Aorta (tissue), 5 donors: ENCODE measurements at regions not wholly inside any gene's neighbourhood (a gene's known extent, or its start where the extent isn't known, plus 50 kb on each side); places are given as distances from the start of the nearest gene placed in this dataset.
"Not testable (repeated sequence)": the region's sequence is repeated elsewhere in the genome, so short reads cannot be mapped to it uniquely, and the experiment has no call there.

Experiments
- ATAC-seq: fragments of 200-7000 bp; cut with Tn5 transposase; one replicate; pipeline ENCODE4 v1.9.1; 2022; ENCODE audit warnings: moderate library complexity; ENCODE audit not compliant: low FRiP score
- DNase-seq, 2 donors: peaks; one replicate each; pipeline ENCODE4 v3.0.0-alpha.2; 2020
- H3K27ac ChIP-seq, 2 donors: one replicate each; pipeline ENCODE4 v1.5.1; 2013; ENCODE audit warnings: low read length in 2 of 2, mild to moderate bottlenecking in 2 of 2, moderate library complexity in 2 of 2, control low read depth in 1 of 2, inconsistent platforms in 1 of 2, low read depth in 1 of 2
- H3K27me3 ChIP-seq, 2 donors: one replicate each; pipeline ENCODE4 v1.6.1; 2013; ENCODE audit warnings: control low read depth in 1 of 2, low read length in 1 of 2, mild to moderate bottlenecking in 1 of 2, moderate library complexity in 1 of 2; ENCODE audit not compliant: insufficient read depth in 2 of 2, control insufficient read depth in 1 of 2
- H3K36me3 ChIP-seq, 2 donors: one replicate each; pipeline ENCODE4 v1.6.1; 2013; ENCODE audit warnings: control low read depth in 1 of 2, low read length in 1 of 2, mild to moderate bottlenecking in 1 of 2; ENCODE audit not compliant: insufficient read depth in 2 of 2, control insufficient read depth in 1 of 2
- H3K4me1 ChIP-seq, 2 donors: one replicate each; pipeline ENCODE4 v1.6.1; 2013; ENCODE audit warnings: low read length in 2 of 2, control low read depth in 1 of 2, mild to moderate bottlenecking in 1 of 2, moderate library complexity in 1 of 2; ENCODE audit not compliant: insufficient read depth in 2 of 2, control insufficient read depth in 1 of 2
- H3K4me3 ChIP-seq, 2 donors: one replicate each; pipeline ENCODE4 v1.5.1; 2013; ENCODE audit warnings: low read length in 2 of 2, control low read depth in 1 of 2, mild to moderate bottlenecking in 1 of 2
- H3K9me3 ChIP-seq: one replicate; pipeline ENCODE4 v1.6.1; 2013; ENCODE audit warnings: mild to moderate bottlenecking, low read length; ENCODE audit not compliant: control insufficient read depth
- WGBS, 2 donors: extraction: QIAGEN DNeasy Blood & Tissue Kit; methylation state at CpG; one replicate each; pipeline ENCODE4 v1.1.7; 2013; 5-methylcytosine and 5-hydroxymethylcytosine counted together
- intact Hi-C, 2 donors: fragments of 100-400 bp; cut with DNase I; formaldehyde crosslinking; loops; one replicate each; pipeline versions ENCODE4 v1.14.2 to v1.15.0; 2022
- donor health status: healthy with polysubstance abuse.
- donor health status: Bipolar disorder and iron deficiency.
- donor health status: DM: no; HTN: no; CAD: no.
- donor health status: DM: no; HTN: no; CAD: no.
- donor health status: DM: yes; HTN: yes; CAD: no.

DNA sequence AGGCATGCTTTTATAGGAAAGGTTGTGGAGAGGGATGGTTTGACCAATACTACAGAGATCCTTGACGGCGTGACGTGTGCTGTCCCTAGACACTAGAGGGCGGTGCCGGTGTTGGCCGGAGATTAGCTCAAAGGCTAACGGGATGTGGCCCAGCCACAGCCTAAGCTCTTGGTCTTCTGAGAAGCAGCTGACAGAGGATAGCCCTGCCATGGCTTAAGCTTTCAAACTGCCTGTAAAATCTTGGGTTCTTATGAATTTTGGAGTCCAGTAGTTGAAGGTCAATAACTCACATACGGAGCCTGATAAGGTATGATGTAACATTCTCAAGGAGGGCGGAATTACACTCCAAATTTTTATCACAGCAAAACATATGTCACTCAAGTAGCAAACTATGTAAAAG, 515.7 kb upstream of the ATXN7L3B start:
- no peaks in the 10 kb centered on the region for H3K27me3 ChIP-seq
- H3K4me3 ChIP-seq = no peak overlapping the region
- H3K9me3 ChIP-seq = no peaks in the 10 kb centered on the region
- peak; percentile 66 for ATAC-seq
- no peak overlapping the region for H3K27ac ChIP-seq
- no peaks in the 10 kb centered on the region for H3K4me1 ChIP-seq
- intact Hi-C loops = no loop called here
- H3K36me3 ChIP-seq = no peaks in the 10 kb centered on the region
- 6% methylated on average over 9 of the region's 9 CpGs for WGBS, 2 donors
- no peak for DNase-seq

DNA sequence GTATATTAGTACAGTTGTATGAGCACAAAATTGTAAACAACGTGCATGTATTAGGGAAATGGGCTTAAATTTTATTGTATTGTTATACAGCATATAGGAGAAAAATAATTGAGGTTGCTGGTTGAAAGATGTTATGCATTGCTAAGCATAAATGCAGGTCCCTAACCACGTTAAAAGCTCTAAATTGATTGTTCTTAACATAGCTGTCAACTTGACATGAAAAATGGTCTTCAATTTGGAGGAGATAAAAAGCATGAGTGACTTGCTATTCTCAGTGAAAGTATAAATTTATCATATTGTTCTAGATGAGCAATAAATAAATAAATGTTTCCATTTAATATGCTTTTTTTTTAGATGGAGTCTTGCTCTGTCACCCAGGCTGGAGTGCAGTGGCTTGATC, 506.6 kb upstream of the ATXN7L3B start:
- no peaks in the 10 kb centered on the region for H3K36me3 ChIP-seq
- intact Hi-C loops = no loop called here
- no peaks in the 10 kb centered on the region for H3K9me3 ChIP-seq
- H3K4me1 ChIP-seq = no peaks in the 10 kb centered on the region
- WGBS, 2 donors = 49 to 51% methylated on average over 2 of the region's 2 CpGs
- ATAC-seq (no peak), DNase-seq (no peak)
- no peak overlapping the region for H3K27ac ChIP-seq
- H3K27me3 ChIP-seq = no peaks in the 10 kb centered on the region
- no peak overlapping the region for H3K4me3 ChIP-seq

DNA sequence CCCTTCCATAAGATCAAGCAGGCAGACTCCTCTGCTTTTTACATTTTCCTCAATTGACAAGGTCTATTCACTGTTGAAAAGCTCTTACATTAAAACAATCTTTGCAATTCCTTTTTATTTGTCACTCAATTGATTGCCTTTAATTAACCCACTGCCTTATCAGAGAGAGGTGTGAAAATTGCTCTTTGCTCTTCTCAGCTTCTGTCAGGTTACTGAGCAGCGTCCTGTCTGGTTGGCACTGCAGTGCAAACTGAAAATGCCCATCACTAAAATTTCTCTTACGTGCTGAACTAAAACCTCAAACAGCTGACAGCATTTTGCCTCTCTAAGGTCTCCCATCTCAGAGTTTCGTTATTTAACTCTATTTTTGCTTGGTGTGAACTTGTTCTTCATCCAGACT, 504.1 kb upstream of the ATXN7L3B start:
- no peak for ATAC-seq
- 46 to 48% methylated on average over 3 of the region's 3 CpGs for WGBS, 2 donors

DNA sequence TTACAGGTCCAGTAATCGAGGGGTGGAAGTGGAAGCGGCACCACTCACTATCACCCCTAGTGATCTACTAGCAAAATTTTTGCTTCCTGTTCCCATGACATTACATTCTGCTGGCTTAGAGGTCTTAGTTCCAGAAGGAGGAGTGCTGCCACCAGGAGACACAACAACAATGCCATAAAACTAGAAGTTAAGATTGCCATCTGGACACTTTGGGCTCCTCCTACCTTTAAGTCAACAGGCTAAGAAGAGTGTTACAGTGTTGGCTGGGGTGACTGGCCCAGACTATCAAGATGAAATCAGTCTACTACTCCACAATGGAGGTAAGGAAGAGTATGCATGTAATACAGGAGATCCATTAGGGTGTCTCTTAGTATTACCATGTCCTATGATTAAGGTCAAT, 498.5 kb upstream of the ATXN7L3B start:
- DNase-seq, intact Hi-C loops, H3K4me3 ChIP-seq, H3K9me3 ChIP-seq, H3K27me3 ChIP-seq, H3K36me3 ChIP-seq, H3K4me1 ChIP-seq, ATAC-seq, H3K27ac ChIP-seq: not testable (repeated sequence)
- 81 to 87% methylated on average over 2 of the region's 2 CpGs for WGBS, 2 donors

More for the DNA sequence above, 504.1 kb upstream of the ATXN7L3B start:
- Histone ChIP-seq H3K9me3 (peaks cover 3% of the 10 kb centered on the region), H3K27me3 (no peaks in the 10 kb centered on the region), H3K4me3 (no peak overlapping the region), H3K36me3 (no peaks in the 10 kb centered on the region), H3K4me1 (no peaks in the 10 kb centered on the region), H3K27ac (no peak overlapping the region)
- no peak for DNase-seq
- intact Hi-C loops = no loop called here

GRCh38 chr12:74043343-74043742, 494.3 kb upstream of the ATXN7L3B start:
- Histone ChIP-seq H3K4me1 (no peaks in the 10 kb centered on the region), H3K36me3 (no peaks in the 10 kb centered on the region), H3K9me3 (no peaks in the 10 kb centered on the region), H3K27ac (no peak overlapping the region), H3K4me3 (no peak overlapping the region), H3K27me3 (no peaks in the 10 kb centered on the region)
- intact Hi-C loops = no loop called here
- ATAC-seq (no peak), DNase-seq (no peak)
- WGBS, 2 donors = 47 to 52% methylated on average over 3 of the region's 3 CpGs

DNA sequence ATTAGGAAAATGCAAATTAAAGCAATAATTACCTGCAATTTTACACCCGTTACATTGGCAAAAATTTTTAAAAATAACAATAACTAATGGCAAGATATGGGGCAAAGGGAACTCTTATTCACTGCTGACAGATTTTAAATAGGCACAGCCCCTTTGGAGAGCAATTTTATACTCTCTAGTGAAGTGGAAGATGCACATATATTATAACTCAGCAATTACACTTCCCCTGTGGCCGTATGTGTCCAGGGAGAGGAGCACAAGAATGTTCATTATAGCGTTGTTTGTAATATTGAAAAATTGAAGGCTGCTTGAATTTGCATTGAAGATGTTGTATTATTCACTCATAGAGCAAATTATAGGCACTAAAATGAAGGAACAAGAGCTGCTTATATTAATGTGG, 488.3 kb upstream of the ATXN7L3B start:
- DNase-seq = no peak
- Histone ChIP-seq H3K36me3 (no peaks in the 10 kb centered on the region), H3K4me1 (no peaks in the 10 kb centered on the region), H3K27ac (no peak overlapping the region), H3K4me3 (no peak overlapping the region), H3K27me3 (no peaks in the 10 kb centered on the region), H3K9me3 (no peaks in the 10 kb centered on the region)
- intact Hi-C loops = no loop called here
- ATAC-seq = no peak
- WGBS, 2 donors = 69 to 73% methylated on average over 3 of the region's 3 CpGs

DNA sequence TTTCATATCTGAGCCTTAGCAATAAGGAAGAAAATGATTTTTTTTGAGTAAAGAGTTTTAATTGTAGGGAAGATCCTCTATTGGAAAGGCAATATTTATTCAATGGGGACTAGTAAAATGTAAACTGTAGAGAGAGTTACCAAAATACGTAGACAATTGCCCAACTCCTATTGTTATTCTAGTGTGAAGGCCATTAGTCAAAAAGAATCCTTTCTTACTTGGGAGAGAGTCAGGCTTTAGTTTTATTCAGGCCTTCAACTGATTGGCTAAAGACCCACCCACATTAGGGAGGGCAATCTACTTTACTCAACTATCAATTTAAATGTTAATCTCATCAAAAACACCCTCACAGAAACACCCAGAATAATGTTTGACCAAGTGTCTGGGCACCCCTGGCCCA, 485.8 kb upstream of the ATXN7L3B start:
- H3K36me3 ChIP-seq = no peaks in the 10 kb centered on the region
- DNase-seq (no peak), ATAC-seq (no peak)
- WGBS, 2 donors = 59 to 74% methylated on average over 1 of the region's 1 CpG
- H3K4me3 ChIP-seq = no peak overlapping the region
- intact Hi-C loops = no loop called here
- H3K27ac ChIP-seq = no peak overlapping the region
- no peaks in the 10 kb centered on the region for H3K4me1 ChIP-seq
- H3K27me3 ChIP-seq = no peaks in the 10 kb centered on the region
- no peaks in the 10 kb centered on the region for H3K9me3 ChIP-seq

- H3K9me3 ChIP-seq = peaks cover 3% of the 10 kb centered on the region
- no peaks in the 10 kb centered on the region for H3K27me3 ChIP-seq
- WGBS, 2 donors = 57 to 58% methylated on average over 2 of the region's 2 CpGs
- H3K36me3 ChIP-seq = no peaks in the 10 kb centered on the region
- no peak overlapping the region for H3K4me3 ChIP-seq
- intact Hi-C loops = no loop called here
- H3K4me1 ChIP-seq = no peaks in the 10 kb centered on the region
- ATAC-seq (no peak), DNase-seq (no peak)
- no peak overlapping the region for H3K27ac ChIP-seq
Observed at GRCh38 chr12:74066476-74066875, 471.2 kb upstream of the ATXN7L3B start.

DNA sequence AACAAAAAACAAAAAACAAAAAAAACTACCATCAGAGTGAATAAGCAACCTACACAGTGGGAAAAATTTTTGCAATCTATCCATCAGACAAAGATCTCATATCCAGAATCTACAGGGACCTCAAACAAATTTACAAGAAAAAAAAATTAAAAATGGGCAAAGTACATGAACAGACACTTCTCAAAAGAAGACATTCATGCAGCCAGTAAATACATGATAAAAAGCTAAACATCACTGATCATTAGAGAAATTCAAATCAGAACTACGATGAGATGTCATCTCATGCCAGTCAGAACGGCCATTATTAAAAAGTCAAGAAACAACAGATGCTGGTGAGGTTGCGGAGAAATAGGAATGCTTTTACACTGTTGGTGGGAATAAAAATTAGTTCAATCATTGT, 466.5 kb upstream of the ATXN7L3B start:
- intact Hi-C loops = no loop called here
- WGBS, 2 donors = 92 to 93% methylated on average over 3 of the region's 3 CpGs
- DNase-seq (no peak), ATAC-seq (no peak)
- H3K36me3 ChIP-seq = no peaks in the 10 kb centered on the region
- H3K27me3 ChIP-seq = no peaks in the 10 kb centered on the region
- H3K4me3 ChIP-seq = no peak overlapping the region
- H3K27ac ChIP-seq = no peak overlapping the region
- H3K9me3 ChIP-seq = peaks cover 3% of the 10 kb centered on the region
- no peaks in the 10 kb centered on the region for H3K4me1 ChIP-seq
